ENCODE measurements at regions not wholly inside any gene's neighbourhood (a gene's known extent, or its start where the extent isn't known, plus 50 kb on each side); places are given as distances from the start of the nearest gene placed in this dataset.

GRCh38 chr13:22940736-22941135 lies 240.0 kb upstream of the SGCG start:
- no peak for TF ChIP-seq POLR2A (IDR thresholded peaks at IDR 0.05)
- no peak for TF ChIP-seq CTCF (IDR thresholded peaks at IDR 0.05)
- no peak for TF ChIP-seq EP300 (IDR thresholded peaks at IDR 0.05)
